Right lobe of liver (tissue), 6 donors: ENCODE measurements at regions not wholly inside any gene's neighbourhood (a gene's known extent, or its start where the extent isn't known, plus 50 kb on each side); places are given as distances from the start of the nearest gene placed in this dataset.

Source experiments
- ATAC-seq, 4 donors: fragments of 200-7000 bp; cut with Tn5 transposase; one replicate each; pipeline ENCODE4 v1.9.1; 2020; ENCODE audit warnings: mild to moderate bottlenecking in 4 of 4, moderate library complexity in 4 of 4
- DNase-seq, 3 donors: peaks; one replicate each; pipeline ENCODE4 v3.0.0-alpha.2; 2020
- H3K27ac ChIP-seq, 3 donors: fragments of 200-600 bp; one replicate each; pipeline ENCODE4 v1.8.0; 2022
- H3K27me3 ChIP-seq, 2 donors: fragments of 200-600 bp; one replicate each; pipeline ENCODE4 v1.8.0; 2022
- H3K36me3 ChIP-seq, 4 donors: fragments of 200-600 bp; sonication (generic) in 1 of 4; one replicate each; pipeline versions ENCODE4 v1.5.1 to v1.8.0; 2017 to 2022; ENCODE audit warnings: control low read depth in 1 of 4
- H3K4me1 ChIP-seq, 4 donors: fragments of 200-600 bp; sonication (generic) in 1 of 4; one replicate each; pipeline versions ENCODE4 v1.5.1 to v1.8.0; 2017 to 2022; ENCODE audit warnings: control low read depth in 1 of 4
- H3K4me3 ChIP-seq, 3 donors: fragments of 200-600 bp; one replicate each; pipeline ENCODE4 v1.8.0; 2022
- H3K9me3 ChIP-seq, 4 donors: fragments of 200-600 bp; sonication (generic) in 1 of 4; one replicate each; pipeline versions ENCODE4 v1.5.1 to v1.8.0; 2017 to 2022; ENCODE audit warnings: control low read depth in 1 of 4
- CTCF ChIP-seq, 4 donors: fragments of 200-600 bp in 3 of 4; fragments of 450-650 bp in 1 of 4; IDR thresholded peaks; one replicate each; pipeline versions ENCODE4 v1.5.1 to v1.8.0; 2016 to 2022; ENCODE audit warnings: antibody characterized with exemption in 4 of 4, mild to moderate bottlenecking in 2 of 4
- POLR2A ChIP-seq: fragments of 450-650 bp; IDR thresholded peaks from one replicate; pipeline ENCODE4 v1.6.1; 2017; ENCODE audit warnings: antibody characterized with exemption, mild to moderate bottlenecking
- WGBS: methylation state at CpG from one replicate; pipeline ENCODE4 v1.1.6; 2018; ENCODE audit warnings: low coverage, low lambda C conversion rate; ENCODE audit not compliant: insufficient coverage; ENCODE audit errors: missing lambda C conversion rate; 5-methylcytosine and 5-hydroxymethylcytosine counted together
- intact Hi-C, 2 donors: fragments of 100-400 bp; cut with DNase I; formaldehyde crosslinking; loops; one replicate each; pipeline versions ENCODE4 v1.11.2 to v1.14.1; 2022
- donor health status: DM: no; HTN: yes; CAD: no.
- donor health status: DM: no; HTN: no; CAD: no.
- donor health status: DM: no; HTN: no; CAD: no.
- donor health status: DM: no; HTN: yes; CAD: no.
- donor health status: DM: no; HTN: yes; CAD: no.

GRCh38 chr6:139436200-139436956 is 61.9 kb upstream of the CITED2 start:
- no peaks in the 10 kb centered on the region for H3K4me1 ChIP-seq
- H3K4me3 ChIP-seq: no peak overlapping the region
- ATAC-seq (no peak), DNase-seq (no peak)
- no peaks in the 10 kb centered on the region for H3K9me3 ChIP-seq
- no peak overlapping the region for H3K27ac ChIP-seq
- no peaks in the 10 kb centered on the region for H3K36me3 ChIP-seq
- TF ChIP-seq POLR2A (no peak), CTCF (IDR thresholded peaks at IDR 0.05) (no peak)
- WGBS: 83% methylated on average over 7 of the region's 7 CpGs
- H3K27me3 ChIP-seq: no peaks in the 10 kb centered on the region
- intact Hi-C loops: no loop called here

DNA sequence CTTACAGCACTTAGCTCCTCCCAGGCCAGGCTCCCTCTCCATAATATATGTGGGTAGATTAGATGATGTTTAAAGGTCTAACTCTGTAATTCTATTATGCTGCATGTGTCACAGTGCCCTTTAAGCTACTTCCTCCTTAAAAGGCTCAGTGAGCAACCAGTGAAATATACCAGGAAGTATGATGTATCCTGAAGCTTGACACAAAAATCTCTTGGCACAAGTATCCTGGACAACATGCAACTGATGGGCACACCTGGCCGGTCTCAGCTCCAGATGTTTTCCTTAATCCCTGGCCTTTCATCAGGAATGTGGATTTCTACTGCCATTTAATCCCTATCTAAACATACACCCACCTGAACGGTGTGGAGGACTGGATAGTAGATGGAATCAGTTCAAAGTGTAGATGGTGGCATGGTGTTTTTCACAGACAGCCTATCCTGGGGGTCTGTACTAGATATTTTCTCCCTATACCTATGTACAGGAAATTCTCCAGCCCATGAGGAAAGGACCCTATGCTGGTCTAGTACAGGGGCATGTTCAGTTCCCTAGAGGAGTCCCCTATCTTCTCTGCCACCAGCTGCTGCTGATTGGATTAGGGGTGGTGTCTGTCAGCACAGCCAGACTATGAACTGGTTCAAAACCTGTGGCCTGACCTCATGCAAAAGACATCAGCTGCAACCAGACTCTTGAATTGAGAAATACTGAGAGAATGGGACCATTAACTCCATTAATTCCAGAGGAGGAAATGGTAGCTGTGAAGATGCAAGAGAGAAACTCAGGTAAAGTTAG is 59.4 kb upstream of the CITED2 start:
- no peak for DNase-seq

DNA sequence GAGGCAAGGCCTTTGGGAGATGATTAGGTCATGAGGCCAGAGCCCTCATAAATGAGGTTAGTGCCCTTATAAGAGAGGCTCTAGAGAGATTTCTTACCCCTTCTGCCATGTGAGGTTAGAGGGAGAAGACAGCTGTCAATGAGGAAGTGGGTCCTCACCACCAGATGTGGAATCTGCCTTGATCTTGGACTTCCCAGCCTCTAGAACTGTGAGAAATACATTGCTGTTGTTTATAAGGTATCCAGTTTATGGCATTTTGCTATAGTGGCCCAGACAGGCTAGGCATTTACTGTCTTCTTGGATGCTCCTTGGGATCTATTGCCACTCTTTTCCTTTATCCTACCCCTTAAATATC is 57.1 kb upstream of the CITED2 start:
- intact Hi-C loops: no loop called here
- TF ChIP-seq CTCF (IDR thresholded peaks at IDR 0.05): no peak
- no peak for TF ChIP-seq POLR2A
- H3K9me3 ChIP-seq: no peaks in the 10 kb centered on the region
- no peaks in the 10 kb centered on the region for H3K36me3 ChIP-seq
- H3K4me1 ChIP-seq: no peaks in the 10 kb centered on the region
- no peak overlapping the region for H3K27ac ChIP-seq
- DNase-seq: no peak
- H3K4me3 ChIP-seq: no peak overlapping the region
- no peak for ATAC-seq
- no peaks in the 10 kb centered on the region for H3K27me3 ChIP-seq

More for the DNA sequence above, 59.4 kb upstream of the CITED2 start:
- TF ChIP-seq POLR2A: no peak
- TF ChIP-seq CTCF (IDR thresholded peaks at IDR 0.05): no peak
- H3K4me1 ChIP-seq: no peaks in the 10 kb centered on the region
- intact Hi-C loops: no loop called here
- WGBS: 39% methylated on average over 2 of the region's 2 CpGs
- H3K9me3 ChIP-seq: no peaks in the 10 kb centered on the region
- H3K27ac ChIP-seq: no peak overlapping the region
- ATAC-seq: peak in 3 of 4 donors; percentile 22 to 64 (median 32)
- no peak overlapping the region for H3K4me3 ChIP-seq
- H3K36me3 ChIP-seq: no peaks in the 10 kb centered on the region
- H3K27me3 ChIP-seq: no peaks in the 10 kb centered on the region

GRCh38 chr6:139430899-139431601 is 56.6 kb upstream of the CITED2 start:
- no peak overlapping the region for H3K27ac ChIP-seq
- TF ChIP-seq CTCF (IDR thresholded peaks at IDR 0.05): no peak
- TF ChIP-seq POLR2A: no peak
- intact Hi-C loops: no loop called here
- no peaks in the 10 kb centered on the region for H3K36me3 ChIP-seq
- no peak overlapping the region for H3K4me3 ChIP-seq
- H3K27me3 ChIP-seq: no peaks in the 10 kb centered on the region
- 86% methylated on average over 3 of the region's 4 CpGs for WGBS
- H3K9me3 ChIP-seq: no peaks in the 10 kb centered on the region
- no peaks in the 10 kb centered on the region for H3K4me1 ChIP-seq
- no peak for DNase-seq
- no peak for ATAC-seq
